Ectodermal cell (in vitro differentiated cells): ENCODE measurements at regions not wholly inside any gene's neighbourhood (a gene's known extent, or its start where the extent isn't known, plus 50 kb on each side); places are given as distances from the start of the nearest gene placed in this dataset.

ENCODE experiments used
- H3K27ac ChIP-seq: 2 replicates; pipeline ENCODE4 v1.7.0; 2013; ENCODE audit warnings: mild to moderate bottlenecking, low read depth, low read length; ENCODE audit not compliant: insufficient read depth, poor library complexity, severe bottlenecking
- H3K27me3 ChIP-seq: 2 replicates; pipeline ENCODE4 v1.7.0; 2013; ENCODE audit warnings: mild to moderate bottlenecking, low read length; ENCODE audit not compliant: insufficient read depth, control insufficient read depth, poor library complexity, severe bottlenecking
- H3K36me3 ChIP-seq: one replicate; pipeline ENCODE4 v1.7.0; 2013; ENCODE audit warnings: low read length; ENCODE audit not compliant: control insufficient read depth, insufficient read depth
- H3K4me1 ChIP-seq: one replicate; pipeline ENCODE4 v1.7.0; 2013; ENCODE audit warnings: low read length; ENCODE audit not compliant: control insufficient read depth, insufficient read depth
- H3K4me3 ChIP-seq: 2 replicates; pipeline ENCODE4 v1.7.0; 2013; ENCODE audit warnings: low read depth, low read length, control low read depth; ENCODE audit not compliant: insufficient read depth
- H3K9me3 ChIP-seq: 2 replicates; pipeline ENCODE4 v1.7.0; 2013; ENCODE audit warnings: mild to moderate bottlenecking, low read length, moderate library complexity; ENCODE audit not compliant: control insufficient read depth
- WGBS, 2 experiments: methylation state at CpG; one replicate each; pipeline ENCODE4 v1.1.7; 2013; ENCODE audit warnings: missing lambda C conversion rate in 2 of 2; 5-methylcytosine and 5-hydroxymethylcytosine counted together

DNA sequence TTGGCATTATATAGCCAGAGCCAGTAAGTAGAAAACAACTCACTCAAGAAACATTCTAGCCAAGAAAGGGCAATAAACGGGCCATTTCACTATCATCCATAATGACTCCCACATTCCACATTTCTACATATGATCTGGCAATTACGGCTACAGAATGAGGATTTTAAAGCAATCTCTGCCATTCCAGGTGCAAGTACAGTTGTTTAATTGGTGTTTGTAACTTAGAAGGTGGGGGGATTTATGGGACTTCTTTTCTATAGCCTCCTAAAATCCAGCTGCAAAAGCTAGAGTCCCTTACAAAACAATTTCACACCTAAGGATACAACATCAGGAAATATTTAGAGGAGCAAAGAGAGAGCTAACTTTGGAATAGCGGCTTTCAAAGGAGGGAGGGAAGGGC, 295.4 kb upstream of the RORA start:
- no peaks in the 10 kb centered on the region for H3K4me1 ChIP-seq
- H3K27ac ChIP-seq, result no peak overlapping the region
- H3K9me3 ChIP-seq, result no peaks in the 10 kb centered on the region
- no peaks in the 10 kb centered on the region for H3K27me3 ChIP-seq
- 85 to 97% methylated on average over 3 of the region's 3 CpGs for whole genome bisulfite sequencing, 2 experiments
- no peak overlapping the region for H3K4me3 ChIP-seq
- H3K36me3 ChIP-seq, result no peaks in the 10 kb centered on the region

DNA sequence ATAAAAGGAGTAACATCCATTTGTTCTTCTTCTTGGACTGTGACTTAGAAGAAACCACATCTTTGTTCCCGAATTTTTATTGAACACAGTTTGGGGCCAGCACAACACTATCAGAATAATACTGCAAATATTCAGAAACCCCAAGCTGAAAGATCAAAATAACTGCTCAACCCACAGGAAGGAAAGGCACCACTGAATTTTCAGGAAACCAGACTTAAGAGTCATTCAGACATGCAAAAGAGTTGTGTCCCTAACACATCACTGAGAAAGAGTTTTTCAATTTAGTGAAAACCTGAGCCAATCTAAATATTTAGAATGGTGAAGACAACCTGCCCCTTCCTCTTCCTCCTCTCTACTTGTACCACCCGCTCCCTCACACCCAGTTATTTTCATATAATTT, 295.0 kb upstream of the RORA start:
- no peak overlapping the region for H3K27ac ChIP-seq
- no peaks in the 10 kb centered on the region for H3K27me3 ChIP-seq
- H3K36me3 ChIP-seq, result no peaks in the 10 kb centered on the region
- H3K4me1 ChIP-seq, result no peaks in the 10 kb centered on the region
- no peaks in the 10 kb centered on the region for H3K9me3 ChIP-seq
- no peak overlapping the region for H3K4me3 ChIP-seq
- WGBS, 2 experiments, result 91 to 94% methylated on average over 2 of the region's 2 CpGs

DNA sequence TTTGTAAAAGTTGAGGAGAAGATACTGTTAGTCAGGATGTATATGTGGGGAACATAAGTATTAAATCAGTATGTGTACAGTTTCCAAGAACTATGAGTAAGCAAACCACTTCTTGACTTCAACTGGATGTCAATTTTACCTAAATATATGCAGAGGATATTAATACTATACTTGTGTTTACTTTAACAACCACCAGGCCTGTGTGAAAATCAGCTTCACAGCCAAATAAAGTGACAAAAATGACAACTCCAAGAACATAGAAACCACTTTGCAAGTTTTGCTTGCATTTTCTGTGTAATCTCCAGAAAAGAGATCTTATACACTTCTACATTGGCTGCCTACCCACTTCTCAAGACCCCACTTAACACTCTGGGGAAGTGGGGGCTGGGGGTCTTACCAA, 293.3 kb upstream of the RORA start:
- Histone ChIP-seq H3K4me1 (no peaks in the 10 kb centered on the region), H3K4me3 (no peak overlapping the region), H3K27ac (no peak overlapping the region), H3K9me3 (no peaks in the 10 kb centered on the region), H3K27me3 (no peaks in the 10 kb centered on the region), H3K36me3 (no peaks in the 10 kb centered on the region)

DNA sequence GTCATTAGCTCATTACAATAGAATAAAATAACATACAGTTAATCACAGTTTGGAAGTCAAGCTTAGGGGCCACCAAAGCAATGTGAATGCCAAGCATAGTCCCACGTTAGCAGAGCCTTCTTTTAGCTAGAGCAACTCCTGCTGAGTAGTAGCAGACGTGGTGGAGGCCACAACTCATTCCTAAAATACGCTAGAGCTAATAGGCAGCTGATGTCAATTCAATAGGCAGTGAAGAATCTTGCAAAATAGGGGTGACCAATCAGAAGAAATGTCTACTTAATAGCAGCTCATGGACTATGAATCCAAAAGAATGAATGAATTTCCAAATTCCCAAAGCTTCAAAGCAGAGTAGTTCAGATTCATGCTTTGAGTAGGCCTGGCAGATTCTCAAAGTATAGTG, 292.9 kb upstream of the RORA start:
- WGBS, 2 experiments, result 52 to 60% methylated on average over 3 of the region's 3 CpGs
- H3K36me3 ChIP-seq, result no peaks in the 10 kb centered on the region

DNA sequence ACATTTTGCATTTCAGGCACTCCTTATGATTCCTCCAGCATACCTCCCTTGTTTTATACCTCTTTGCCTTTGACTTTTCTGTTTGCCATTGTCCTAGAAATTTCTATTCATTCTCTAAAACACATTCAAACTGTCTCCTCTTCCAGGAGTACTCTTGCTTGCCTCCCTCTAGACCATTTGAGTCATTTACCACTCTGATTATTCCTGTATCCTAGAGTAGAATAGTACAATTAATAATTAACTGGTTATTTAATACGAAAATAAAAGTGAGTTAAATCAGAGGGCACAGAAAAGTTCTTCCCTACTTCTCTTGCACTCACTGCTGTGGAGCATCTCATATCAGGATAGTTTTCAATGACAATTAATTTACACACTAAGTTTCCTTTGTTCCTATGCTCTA, 290.2 kb upstream of the RORA start:
- Histone ChIP-seq H3K9me3 (no peaks in the 10 kb centered on the region), H3K4me1 (no peaks in the 10 kb centered on the region), H3K36me3 (no peaks in the 10 kb centered on the region), H3K4me3 (no peak overlapping the region), H3K27me3 (no peaks in the 10 kb centered on the region), H3K27ac (no peak overlapping the region)
- WGBS, 2 experiments, result no CpG with 5 or more reads among the region's 1 CpG

More for the DNA sequence above, 292.9 kb upstream of the RORA start:
- Histone ChIP-seq H3K27ac (no peak overlapping the region), H3K4me1 (no peaks in the 10 kb centered on the region), H3K4me3 (no peak overlapping the region), H3K9me3 (no peaks in the 10 kb centered on the region), H3K27me3 (no peaks in the 10 kb centered on the region)

DNA sequence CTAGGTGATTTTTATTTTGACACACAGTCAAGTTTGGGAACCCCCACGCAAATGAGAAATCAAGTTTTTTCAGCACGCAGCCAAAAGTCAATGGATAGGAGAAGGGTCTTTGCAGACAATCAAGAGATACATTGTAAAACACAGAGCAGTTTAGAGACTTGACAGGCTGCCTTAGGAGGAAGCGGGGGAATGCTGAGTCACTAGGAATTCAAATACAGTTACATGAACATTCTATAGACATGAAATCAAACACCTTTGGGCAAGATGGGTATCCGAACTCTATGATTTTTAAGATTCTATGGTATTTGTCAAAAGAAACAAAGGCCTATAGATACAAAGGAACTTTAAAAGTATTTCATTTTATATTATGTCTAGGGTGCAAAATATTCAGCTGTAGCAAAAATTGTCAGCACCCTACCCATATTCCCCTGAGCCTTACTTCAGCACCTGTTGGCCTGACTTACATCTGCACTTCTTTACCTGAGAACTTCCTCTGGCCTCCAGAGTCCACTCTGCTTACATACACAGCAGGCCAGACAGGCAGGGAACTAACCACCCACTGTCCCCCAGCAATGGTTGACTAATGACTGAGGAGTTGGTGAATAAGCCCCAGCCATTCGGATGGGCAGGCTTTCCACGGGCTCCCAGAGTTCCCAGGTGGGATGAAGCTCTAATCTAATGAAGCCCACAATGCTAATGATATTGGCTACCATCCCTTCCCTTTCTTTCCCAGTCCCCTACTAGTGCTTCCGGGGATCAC, 289.3 kb upstream of the RORA start:
- WGBS, 2 experiments, result 67 to 73% methylated on average over 6 of the region's 7 CpGs
- Histone ChIP-seq H3K27ac (no peak overlapping the region), H3K4me1 (no peaks in the 10 kb centered on the region), H3K27me3 (no peaks in the 10 kb centered on the region), H3K4me3 (no peak overlapping the region), H3K36me3 (no peaks in the 10 kb centered on the region), H3K9me3 (no peaks in the 10 kb centered on the region)

DNA sequence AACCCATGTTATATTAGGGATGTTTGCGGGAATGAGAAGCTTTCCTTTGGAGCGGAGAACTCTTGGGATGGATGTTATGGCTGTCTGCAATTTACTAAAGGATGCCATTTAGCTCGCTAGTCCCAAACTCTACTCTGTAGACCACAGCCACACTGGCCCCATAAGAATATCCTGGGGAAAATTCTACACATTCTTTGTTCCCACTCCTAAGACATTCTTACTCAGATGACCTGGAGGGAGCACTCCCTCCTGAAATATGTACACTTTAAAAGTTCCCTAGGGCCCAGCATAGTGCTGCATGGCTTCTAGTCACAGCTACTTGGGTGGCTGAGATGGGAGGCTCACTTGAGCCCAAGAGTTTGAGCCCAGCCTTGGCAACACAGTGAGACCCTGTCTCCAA, 288.7 kb upstream of the RORA start:
- Histone ChIP-seq H3K27me3 (no peaks in the 10 kb centered on the region), H3K4me3 (no peak overlapping the region), H3K9me3 (no peaks in the 10 kb centered on the region), H3K36me3 (no peaks in the 10 kb centered on the region), H3K27ac (no peak overlapping the region), H3K4me1 (no peaks in the 10 kb centered on the region)
- 95 to 99% methylated on average over 3 of the region's 3 CpGs for WGBS, 2 experiments

DNA sequence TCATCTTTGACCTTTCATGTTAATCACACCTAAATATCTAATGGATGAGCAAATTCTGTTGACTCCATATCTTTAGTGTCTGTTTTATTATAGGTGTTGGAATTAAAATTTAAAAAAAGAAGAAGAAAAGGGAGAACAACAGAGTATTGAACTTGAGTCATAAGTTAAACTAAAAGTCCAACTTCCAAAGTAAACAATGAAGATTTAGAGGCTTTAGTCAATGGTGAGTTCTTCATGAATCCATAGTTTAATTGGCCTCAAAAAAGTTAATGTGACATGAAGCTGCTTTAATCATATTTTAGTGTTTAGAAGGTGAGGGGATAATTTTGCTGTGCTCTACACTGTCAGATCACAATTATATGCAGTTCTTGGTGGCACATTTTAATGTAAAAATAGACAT, 288.2 kb upstream of the RORA start:
- Histone ChIP-seq H3K4me1 (no peaks in the 10 kb centered on the region), H3K27me3 (no peaks in the 10 kb centered on the region), H3K27ac (no peak overlapping the region), H3K9me3 (no peaks in the 10 kb centered on the region), H3K36me3 (no peaks in the 10 kb centered on the region), H3K4me3 (no peak overlapping the region)

DNA sequence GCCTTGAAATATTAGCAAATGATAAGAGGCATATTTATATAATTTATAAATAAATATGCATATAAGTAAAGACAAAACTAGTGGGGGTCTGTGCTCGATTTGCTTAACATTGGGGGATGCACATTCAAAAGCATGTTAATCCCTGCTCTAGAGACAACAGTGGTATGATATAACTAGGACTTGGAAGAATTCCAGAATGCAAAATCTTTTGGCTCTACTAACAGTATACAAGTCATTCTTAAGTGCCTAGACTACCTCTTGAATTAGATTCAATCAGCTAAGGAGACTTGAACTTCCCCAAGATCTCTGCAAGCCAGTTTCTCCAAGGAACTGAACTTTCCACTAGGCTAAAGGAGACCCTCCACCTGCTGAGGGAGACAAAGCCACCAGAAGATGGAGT, 282.7 kb upstream of the RORA start:
- Histone ChIP-seq H3K4me1 (no peaks in the 10 kb centered on the region), H3K27me3 (no peaks in the 10 kb centered on the region), H3K36me3 (no peaks in the 10 kb centered on the region), H3K4me3 (no peak overlapping the region), H3K9me3 (no peaks in the 10 kb centered on the region), H3K27ac (no peak overlapping the region)
- WGBS, 2 experiments, result 80 to 100% methylated on average over 1 of the region's 1 CpG

DNA sequence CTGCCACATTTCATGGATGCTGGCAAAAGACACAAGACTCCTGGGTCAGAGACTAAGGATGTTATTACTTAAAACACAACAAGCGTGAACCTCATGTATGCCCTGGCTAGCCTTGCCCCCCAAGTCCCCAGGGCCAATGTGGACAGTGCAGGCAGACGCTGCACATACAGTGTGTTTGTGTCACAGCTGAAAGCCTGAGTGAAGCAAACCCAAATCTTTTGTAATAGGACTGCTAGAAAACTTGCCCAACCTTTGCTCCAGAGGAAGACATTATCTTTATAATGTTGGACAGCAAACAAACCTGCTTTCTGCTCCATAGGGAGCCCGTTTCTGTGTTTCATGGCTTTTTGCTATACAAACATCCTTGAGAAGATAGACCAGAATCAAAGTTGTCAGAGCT, 282.0 kb upstream of the RORA start:
- Histone ChIP-seq H3K27me3 (no peaks in the 10 kb centered on the region), H3K36me3 (no peaks in the 10 kb centered on the region), H3K9me3 (no peaks in the 10 kb centered on the region), H3K4me3 (no peak overlapping the region), H3K27ac (no peak overlapping the region), H3K4me1 (no peaks in the 10 kb centered on the region)
- WGBS, 2 experiments, result 92 to 93% methylated on average over 3 of the region's 3 CpGs

DNA sequence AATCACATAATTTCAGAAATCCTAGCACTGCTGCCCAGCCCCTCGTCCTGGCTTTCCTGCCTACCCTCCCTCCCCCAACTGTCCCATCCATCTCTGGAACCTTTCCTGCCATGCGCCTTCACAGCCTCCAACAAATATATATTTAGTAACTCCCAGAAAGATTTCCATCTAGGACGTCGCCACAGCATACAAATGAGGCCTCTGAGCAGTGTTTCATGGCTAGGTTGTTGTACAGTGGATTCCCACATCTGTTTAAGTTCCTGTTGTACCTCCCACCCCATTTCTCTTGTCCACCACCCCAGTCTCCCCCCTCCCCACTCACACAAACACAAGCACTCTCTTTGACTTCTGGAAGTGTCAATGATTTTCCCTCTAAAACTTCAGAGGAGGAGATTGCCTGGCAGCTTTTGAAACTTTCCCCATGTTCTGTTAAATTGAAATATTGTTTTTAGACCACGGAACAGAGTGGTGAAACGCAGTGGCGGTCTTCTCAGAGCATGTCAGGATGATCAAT, 280.3 kb upstream of the RORA start:
- Histone ChIP-seq H3K27me3 (no peaks in the 10 kb centered on the region), H3K4me1 (no peaks in the 10 kb centered on the region), H3K27ac (no peak overlapping the region), H3K36me3 (no peaks in the 10 kb centered on the region), H3K9me3 (no peaks in the 10 kb centered on the region), H3K4me3 (no peak overlapping the region)
- WGBS, 2 experiments, result 93 to 95% methylated on average over 7 of the region's 7 CpGs
